ENCODE measurements at regions not wholly inside any gene's neighbourhood (a gene's known extent, or its start where the extent isn't known, plus 50 kb on each side); places are given as distances from the start of the nearest gene placed in this dataset.

GRCh38 chr1:238964631-238965030 is 421.7 kb upstream of the CHRM3 start:
- no peak for TF ChIP-seq CTCF (IDR thresholded peaks at IDR 0.05)
- TF ChIP-seq EP300 (IDR thresholded peaks at IDR 0.05) = no peak

All from upper lobe of left lung (tissue), 4 donors.